IPS-NIHi7 (cell line): ENCODE measurements at regions not wholly inside any gene's neighbourhood (a gene's known extent, or its start where the extent isn't known, plus 50 kb on each side); places are given as distances from the start of the nearest gene placed in this dataset.
A peak's percentile ranks its signal among the peaks of the same experiment; 100 is the strongest.
"Not testable (repeated sequence)": the region's sequence is repeated elsewhere in the genome, so short reads cannot be mapped to it uniquely, and the experiment has no call there.

ENCODE experiments used
- DNase-seq: peaks from one replicate; pipeline ENCODE4 v3.0.0; 2012; ENCODE audit warnings: mixed read lengths; ENCODE audit errors: extremely low spot score

DNA sequence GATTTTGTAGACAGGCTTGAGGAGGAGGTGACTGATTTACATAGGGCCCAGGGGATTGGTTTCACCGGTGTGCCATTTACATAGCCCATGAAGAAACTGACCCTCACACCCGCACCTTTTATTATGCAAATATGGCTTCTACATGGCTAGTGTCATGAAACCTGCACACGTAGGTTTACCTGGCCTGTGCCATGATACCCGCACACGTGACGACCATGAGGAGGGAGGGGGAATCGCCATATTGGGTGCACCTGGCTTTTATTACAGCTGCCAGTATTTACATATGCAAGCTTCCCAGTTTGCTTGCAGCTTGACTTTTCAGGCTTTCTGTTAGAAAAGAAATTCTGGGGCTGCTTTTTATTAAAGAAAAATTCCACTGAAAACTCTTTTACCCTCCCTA is 359.7 kb downstream of the ADAM29 start:
- DNase-seq = peak; percentile 11

DNA sequence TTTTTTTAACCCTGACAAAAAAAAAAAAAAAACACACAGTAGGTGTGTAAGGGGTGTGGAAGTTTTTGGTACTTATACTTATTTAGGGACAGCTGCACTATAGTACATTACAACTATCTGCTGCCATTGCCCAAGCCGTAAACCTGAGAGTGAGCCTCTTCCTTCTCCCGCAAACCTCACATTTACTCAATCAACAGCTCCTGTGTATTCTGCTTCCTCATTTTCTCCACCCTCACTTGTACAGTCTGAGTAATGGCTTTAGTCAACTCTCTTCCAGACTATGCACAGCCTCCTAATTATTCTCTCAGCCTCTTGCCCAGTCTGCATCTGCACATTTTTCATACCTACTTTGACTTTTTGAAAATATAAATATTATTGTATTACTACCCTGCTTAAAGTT is 362.0 kb downstream of the ADAM29 start:
- DNase-seq = no peak

DNA sequence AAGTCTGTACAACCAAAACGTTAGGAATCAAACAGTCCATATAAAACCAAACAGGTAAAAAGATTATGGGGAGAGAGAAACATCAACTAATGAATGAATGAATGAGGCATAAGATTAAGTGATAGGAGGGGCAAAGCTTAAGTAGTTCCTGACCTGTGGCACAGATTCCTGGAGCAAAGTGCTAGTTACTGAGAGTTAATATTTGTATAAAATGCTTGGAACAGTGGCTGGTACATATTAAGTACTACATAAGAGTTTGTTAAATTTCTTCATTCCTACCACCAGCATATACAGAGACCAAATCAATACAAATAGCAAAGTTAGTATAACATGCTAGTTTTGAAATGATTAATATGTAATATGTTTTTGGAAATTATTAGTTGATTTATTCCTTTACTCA is 363.7 kb downstream of the ADAM29 start:
- DNase-seq = no peak

DNA sequence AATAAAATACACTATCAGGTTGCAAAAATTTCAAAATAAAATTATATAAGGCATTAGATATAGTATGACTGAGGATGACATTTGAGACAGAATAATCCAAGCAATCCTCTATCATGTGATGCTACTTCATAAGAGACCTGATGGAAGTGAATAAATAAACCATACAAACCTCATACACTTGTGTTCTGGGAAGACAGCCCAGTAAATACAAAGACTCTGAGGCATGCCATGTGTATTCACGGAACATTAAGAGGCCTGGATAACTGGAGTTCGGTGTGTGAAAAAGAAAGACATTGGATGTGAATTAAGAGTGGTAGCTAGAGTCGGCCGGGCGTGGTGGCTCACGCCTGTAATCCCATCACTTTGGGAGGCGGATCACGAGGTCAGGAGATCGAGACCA is 364.2 kb downstream of the ADAM29 start:
- DNase-seq = no peak

DNA sequence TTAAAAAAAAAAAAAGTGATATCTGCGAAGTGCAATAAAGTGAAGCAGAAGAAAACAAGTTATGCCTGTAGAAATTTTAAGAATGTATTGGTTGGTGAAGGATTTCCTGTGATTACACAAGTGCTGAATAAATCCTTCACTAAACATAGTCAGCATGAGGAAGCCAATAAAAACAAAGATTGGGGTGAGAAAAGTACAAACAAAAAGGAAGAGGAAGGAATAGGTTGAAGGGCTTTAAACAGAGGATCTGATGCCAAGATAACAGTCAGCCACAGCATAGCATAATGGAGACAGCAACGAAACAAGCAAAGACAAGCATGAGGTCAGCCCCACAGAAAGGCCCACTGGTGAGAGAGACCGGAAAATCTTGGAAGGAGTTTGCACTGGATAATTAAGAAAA is 372.2 kb downstream of the ADAM29 start:
- DNase-seq = no peak

DNA sequence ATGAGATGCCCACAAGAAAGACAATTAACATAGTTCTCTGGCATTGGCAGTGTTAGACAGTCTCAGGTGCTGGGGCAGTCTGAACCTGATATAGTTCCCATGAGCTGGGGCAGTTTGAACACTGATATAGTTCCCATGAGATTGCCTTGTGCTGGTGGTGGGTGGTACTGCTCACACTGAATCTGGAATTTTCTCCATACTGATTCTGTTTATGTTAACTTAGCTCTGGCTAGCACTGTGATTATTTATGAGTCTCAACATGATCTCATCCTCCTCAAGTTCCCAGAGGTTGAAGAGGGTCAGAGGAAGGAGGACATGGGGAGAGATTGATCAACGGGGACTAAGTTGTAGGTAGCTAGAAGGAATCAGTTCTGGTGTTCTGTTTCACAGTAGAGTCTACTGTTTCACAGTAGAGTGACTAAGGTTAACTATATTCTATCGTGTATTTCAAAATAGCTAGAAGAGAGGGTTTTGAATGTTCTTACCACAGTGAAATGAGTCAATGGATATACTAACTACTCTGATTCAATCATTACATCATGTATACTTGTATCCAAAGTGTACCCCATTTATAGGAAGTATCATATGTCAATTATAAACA is 379.9 kb downstream of the ADAM29 start:
- no peak for DNase-seq

DNA sequence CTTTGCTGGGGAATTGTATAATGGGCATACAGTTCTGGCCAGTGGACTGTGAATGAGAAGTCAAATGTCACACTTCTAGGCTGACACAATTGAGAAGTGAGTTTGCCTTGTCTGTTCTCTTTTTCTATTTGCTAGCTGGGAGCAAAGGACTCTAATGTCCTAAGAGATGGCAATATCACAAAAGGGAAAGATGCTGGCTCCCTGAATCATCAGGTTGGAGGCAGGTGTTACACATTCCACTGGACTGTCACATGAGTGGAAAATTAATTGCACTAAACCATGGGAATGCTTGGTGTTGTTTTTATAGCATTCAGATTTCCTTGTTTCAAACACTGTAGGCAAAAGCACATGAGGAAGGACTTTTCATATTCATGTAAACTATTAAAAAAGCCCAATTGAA is 388.3 kb downstream of the ADAM29 start:
- no peak for DNase-seq

DNA sequence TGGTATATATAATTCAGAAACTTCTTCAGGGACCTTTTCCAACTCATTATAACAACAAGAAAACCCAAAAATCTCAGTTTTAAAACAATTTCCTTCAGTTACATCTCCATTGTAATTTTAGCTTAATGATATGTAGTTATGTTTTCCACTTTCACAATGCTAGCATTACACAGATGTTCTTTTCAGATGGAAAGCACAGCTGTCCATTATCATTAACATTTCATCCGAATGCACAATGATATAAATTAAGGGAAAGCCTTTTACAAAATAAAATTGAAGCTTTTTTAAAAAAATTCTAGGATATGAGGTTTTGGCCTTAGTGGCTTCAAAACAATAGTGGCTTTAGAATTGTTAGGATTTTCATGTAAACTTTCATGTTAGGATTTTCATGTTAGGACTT is 389.2 kb downstream of the ADAM29 start:
- no peak for DNase-seq

DNA sequence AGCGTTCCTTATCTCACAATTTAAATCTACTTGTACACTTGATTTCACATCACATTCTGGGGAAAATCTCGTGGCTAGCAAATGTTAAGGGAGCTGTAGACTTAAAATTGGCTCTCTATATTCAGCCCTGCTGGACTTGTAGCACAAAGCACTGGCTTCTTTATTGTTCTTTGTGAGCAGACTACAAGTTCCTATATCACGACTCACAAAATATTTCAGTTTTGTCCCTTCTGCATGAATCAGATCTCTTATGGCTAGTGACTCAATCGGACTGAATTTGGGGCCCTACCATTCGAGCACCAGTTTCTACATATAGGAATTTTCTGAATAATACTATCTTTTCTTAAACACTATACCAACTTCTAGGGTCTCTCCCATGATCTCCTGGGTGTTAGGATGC is 390.1 kb downstream of the ADAM29 start:
- DNase-seq = no peak

DNA sequence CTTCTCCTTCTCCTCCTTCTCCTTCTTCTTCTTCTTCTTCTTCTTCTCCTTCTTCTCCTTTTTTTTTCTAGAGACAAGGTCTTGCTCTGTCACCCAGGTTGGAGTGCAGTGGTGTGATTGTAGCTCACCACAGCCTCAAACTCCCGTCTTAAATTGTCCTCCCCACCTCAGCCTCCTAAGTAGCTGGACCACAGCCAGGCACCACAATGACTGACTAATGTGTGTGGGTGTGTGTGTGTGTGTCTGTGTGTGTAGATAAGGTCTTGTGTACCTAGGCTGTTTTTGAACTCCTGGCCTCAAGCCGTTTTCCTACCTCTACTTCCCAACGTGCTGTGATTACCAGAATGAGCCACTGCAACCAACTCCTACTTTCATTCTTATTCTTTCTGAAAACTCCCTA is 390.9 kb downstream of the ADAM29 start:
- no peak for DNase-seq

DNA sequence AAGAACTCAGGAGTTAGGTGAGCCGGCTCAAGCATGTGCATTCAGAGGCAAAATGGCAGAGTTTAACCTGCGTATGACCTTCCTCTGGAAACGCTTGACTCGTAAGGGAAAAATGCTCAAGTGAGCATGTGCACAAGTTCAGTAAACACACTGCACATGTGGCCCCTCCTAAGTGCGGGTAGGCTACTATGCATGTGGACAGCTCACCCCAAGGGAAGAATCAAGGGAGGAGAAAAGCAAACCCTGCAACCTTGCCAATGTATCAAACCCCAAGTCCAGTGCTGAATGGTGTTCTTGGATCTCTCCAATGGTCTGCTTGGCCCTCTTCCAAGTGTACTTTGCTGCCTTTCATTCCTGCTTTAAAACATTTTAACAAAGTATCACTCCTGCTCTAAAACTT is 407.1 kb downstream of the ADAM29 start:
- no peak for DNase-seq

DNA sequence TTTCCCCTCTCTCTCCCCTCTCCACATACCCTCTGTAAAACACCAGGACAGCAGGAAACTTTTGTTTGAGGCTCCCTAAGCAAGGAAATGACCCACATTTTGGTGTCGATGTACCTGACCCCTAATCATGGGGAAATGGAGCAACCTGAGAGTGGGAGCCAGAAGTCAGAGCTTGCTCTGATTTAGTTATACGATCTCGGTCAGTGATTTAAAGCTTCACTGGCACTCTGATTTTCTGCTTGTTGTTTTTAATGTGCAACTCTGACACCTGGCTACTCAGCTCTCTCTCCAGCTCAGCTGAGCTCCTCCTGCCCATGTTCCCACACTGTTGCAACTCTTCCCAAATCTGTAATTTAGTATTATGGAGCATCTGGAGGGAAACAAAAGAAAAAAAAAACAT is 408.6 kb downstream of the ADAM29 start:
- DNase-seq = peak; percentile 14

DNA sequence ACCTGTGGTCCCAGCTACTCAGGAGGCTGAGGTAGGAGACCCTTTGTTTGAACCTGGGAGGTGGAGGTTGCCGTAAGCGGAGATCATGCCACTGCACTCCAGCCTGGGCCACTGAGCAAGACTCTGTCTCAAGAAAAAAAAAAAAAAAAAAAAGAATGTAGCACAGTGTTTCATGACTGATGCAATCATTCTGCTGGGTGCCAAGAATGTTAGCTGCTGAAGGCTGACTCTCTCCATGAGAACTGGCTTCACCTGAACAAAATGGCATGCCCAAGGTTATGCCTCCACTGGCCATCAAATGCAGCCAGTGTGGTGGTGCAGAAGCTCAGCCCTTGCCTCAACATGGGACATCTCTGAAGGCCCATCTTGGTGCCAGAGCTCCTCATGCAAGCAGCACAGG is 412.1 kb downstream of the ADAM29 start:
- no peak for DNase-seq

DNA sequence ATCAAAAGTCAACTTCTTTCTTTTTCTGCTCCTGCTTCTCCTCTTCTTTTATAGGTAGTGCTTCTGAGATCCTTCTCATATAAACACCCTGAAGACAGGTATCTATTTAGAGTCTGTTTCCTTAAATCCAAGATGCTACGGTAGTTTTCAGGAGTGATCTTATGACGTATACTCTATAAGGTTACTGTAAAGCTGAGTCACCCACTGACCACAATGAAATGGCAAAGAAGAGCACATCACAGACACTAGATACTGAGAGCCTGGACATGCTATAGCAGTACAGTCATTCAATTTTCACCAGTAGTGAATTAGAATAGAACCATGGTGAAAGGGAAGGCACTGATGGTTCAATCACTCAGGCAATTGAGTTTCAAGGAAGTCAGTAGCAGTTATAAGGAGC is 412.5 kb downstream of the ADAM29 start:
- DNase-seq = no peak

DNA sequence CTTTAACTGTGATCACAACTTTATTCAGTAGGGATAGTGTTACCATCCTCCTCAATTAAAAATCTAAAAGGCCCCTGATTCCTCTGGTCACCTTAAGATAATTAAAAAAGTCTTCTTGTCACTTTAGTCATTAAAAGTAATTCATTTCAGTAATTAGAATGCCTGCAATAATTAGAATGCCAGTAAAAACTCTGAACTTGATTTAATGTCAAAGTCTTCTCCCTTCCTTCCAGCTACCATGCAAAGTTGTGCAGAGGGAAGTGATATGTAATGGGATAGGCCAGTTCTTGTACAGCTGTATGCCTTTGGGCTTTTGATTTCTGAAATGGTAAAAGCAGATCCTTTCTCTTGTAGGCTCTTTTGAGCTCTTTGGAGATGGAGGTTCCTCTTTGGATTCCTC is 417.2 kb downstream of the ADAM29 start:
- DNase-seq = no peak

DNA sequence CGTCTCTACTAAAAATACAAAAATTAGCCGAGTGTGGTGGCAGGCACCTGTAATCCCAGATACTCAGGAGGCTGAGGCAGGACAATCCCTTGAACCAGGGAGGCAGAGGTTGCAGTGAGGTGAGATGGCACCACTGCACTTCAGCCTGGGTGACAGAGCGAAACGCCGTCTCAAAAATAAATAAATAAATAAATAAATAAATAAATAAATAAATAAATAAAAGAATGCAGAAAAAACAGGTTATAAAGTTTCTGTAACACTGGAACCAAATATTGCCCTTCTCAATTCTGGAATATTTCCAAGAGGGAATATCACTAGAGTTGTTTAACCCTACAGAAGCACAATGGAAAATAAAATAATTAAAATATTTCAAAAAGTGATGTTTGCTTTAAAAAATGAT is 418.4 kb downstream of the ADAM29 start:
- not testable (repeated sequence) for DNase-seq

DNA sequence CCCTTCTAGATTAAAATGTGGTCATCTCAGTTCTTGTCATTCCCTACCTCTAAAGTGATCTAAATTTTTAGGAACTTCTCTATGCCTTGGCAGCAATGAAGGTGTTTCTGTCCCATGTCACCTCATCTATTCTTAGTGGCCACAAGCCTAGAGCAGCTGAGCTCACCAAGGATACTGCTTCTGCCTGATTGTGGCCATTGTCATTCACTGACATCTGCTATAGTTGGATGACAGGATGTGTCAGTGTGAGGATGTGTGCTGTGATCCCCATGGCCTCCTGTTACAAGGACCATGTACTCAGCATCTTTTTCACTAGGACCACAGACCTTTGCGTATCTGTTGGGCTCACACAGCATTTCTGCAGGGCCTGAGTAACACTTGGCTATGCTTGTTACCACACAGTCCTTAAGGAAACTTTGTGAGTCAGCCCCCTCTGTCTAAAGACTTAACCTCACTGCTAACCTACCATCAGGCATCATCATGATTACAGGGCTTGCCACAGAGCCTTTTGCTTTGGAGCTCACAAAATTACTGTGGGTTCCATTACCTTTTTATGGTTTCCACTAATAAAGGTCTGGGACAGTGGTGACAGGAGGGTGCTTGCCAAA is 421.0 kb downstream of the ADAM29 start:
- DNase-seq = no peak

DNA sequence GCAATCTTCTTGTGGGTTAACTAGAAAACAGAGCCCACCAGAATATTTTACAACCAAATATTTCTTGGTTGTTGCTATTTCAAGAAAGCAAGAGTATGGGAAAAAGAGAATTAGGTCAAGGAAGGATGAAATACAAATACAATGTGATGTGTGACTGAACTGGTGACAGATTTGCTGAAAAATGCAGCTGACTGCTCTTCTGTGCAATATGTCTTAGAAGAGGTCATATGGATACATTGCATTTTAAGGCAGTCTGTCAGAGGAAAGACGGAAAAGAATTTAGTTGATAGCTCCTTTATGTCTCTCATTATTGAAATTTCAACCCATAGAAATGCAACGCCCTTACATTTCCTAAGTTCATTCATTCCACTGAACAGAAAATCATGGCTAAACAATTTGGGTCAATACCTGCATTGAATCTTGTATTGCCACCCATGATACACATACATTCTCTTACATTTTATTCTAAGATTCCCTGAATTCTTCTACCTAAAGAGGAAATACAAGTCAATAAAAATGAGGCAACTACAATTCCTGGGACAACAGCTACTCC is 423.1 kb downstream of the ADAM29 start:
- DNase-seq = no peak

DNA sequence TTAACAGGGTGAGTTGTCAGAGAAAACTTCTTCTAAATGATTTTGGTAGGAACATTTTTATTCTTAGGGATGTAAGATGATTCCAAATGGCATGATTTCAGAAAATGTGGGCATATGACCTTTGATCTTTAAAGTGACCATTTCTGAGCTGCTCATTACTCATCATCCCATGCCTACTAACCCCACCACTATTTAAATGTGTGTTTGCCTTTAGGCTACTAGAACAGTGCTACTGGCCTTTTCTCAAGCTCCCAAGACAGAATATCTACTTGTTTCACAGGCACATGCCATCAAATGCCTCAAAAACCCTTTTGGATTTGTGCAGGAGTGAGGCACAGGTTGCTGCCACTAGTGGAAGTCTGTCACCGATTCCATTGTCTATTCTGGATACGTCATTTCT is 428.2 kb downstream of the ADAM29 start:
- no peak for DNase-seq

DNA sequence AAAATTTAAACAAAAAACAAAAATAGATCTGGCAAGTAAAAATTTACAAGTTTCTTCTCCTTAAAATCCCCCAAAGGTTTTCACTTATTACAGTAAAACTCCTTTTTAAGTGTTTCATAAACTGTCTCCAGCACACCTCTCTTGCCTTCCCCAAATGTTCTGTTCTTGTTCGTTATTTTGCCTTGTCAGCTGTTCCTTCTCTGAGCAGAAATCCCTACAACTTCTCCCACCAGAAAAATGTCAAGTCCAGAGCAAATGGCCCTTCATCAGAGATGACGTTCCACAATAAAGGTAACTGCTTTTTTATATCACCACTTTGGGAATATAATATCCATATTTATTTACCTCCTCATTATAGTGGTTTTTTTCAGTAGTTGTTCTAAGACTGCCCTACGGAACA is 432.1 kb downstream of the ADAM29 start:
- DNase-seq = no peak

DNA sequence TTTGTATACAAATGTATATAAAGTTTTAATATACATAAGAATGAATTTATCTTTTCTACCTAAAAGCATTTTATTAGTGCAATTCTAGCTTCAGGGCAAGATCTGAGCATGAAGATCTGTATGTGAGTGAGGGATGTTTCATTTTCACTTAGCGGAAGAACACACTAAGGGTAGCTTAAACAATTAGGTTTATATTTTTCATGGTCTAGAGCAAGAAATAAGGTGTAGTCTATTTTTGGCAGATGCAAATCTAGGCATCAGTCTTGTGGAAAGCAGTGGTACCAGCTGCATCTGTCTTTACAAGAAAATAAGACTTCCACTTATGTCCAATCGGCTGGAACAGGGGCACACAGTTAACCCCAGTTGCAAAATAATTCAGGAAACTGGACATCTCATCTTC is 433.3 kb downstream of the ADAM29 start:
- no peak for DNase-seq

DNA sequence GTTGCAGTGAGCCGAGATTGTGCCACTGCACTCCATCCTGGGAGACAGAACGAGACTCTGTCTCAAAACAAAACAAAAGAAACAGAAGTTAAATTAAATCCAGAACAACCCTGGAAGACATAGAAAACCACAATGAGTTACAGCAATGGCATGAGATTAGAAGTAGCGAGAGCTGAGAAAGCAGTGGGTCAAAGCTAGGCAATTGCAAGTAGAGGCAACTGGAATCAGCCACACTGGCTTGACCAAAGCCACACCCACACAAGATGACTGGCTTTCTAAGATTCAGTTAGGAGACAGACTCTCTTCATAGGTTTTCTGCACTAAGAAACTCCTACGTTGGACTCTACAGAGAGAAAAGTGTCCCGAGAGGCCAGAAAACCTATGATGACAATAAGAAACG is 443.0 kb downstream of the GPM6A start:
- DNase-seq = no peak

DNA sequence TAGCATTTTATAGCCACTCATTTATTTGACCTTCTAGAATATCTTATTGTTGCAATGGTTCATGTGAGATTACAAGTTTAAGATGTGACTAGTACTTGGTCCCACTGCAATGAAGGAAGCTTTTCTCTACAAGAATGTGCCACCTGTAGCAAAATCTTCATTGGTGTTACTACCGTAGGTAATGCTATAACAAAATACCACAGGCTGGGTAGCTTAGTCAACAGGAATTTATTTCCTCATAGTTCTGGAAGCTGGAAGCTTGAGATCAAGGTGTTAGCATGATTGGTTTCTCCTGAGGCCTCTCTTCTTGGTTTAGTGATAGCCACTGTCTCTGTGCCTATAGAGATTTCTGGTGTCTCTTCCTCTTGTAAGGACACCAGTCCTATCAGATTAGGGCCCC is 441.0 kb downstream of the GPM6A start:
- DNase-seq = no peak

DNA sequence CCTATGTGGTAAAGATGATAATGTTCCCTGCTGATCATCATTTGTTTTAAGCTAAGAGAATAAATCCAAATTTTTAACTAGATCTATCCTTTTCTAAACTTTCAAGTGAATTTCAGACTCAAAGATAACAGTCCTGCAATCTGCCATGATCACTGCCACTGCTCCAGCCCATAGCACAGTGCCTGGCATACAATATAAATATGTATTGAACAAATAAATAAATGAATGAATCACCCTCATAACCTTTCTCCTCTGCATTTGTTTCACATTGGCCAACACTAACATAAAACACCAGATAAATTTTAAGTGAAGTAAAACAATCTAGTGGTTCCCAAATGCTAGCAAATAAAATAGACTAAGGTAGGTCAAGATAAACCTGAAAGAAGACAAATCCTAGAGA is 439.0 kb downstream of the GPM6A start:
- no peak for DNase-seq
